ENCODE measurements at regions not wholly inside any gene's neighbourhood (a gene's known extent, or its start where the extent isn't known, plus 50 kb on each side); places are given as distances from the start of the nearest gene placed in this dataset.

DNA sequence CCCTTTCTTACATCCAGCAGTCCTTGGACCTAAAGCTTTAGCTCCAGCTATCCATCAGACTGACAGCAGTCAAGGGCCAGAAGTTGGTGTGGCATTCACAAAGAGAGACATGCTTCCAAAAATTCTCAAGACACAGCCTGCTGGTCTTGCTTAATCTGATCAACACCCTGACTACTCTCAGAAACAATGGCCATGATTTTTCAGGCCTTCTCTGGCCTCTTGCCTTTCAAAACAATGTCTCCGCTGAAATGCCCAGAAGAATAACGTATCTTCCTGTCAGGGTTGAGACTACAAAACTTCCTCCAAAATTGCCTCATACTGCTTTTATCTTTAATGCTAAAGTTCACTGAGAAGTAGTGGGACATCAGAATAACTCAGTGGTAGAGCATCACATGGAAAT is 205.4 kb upstream of the SETMAR start:
- no peaks in the 10 kb centered on the region for H3K9me3 ChIP-seq
- 68% methylated on average over 2 of the region's 2 CpGs for WGBS
- no peak overlapping the region for H3K4me3 ChIP-seq
- TF ChIP-seq, protein P1, sequence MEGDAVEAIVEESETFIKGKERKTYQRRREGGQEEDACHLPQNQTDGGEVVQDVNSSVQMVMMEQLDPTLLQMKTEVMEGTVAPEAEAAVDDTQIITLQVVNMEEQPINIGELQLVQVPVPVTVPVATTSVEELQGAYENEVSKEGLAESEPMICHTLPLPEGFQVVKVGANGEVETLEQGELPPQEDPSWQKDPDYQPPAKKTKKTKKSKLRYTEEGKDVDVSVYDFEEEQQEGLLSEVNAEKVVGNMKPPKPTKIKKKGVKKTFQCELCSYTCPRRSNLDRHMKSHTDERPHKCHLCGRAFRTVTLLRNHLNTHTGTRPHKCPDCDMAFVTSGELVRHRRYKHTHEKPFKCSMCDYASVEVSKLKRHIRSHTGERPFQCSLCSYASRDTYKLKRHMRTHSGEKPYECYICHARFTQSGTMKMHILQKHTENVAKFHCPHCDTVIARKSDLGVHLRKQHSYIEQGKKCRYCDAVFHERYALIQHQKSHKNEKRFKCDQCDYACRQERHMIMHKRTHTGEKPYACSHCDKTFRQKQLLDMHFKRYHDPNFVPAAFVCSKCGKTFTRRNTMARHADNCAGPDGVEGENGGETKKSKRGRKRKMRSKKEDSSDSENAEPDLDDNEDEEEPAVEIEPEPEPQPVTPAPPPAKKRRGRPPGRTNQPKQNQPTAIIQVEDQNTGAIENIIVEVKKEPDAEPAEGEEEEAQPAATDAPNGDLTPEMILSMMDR (IDR thresholded peaks at IDR 0.05): no peak
- TF ChIP-seq POLR2AphosphoS5 (IDR thresholded peaks at IDR 0.05) (no peak), EP300 (IDR thresholded peaks at IDR 0.05) (no peak), POLR2A (IDR thresholded peaks at IDR 0.05) (no peak)
- no peak for DNase-seq (ENCODE audit: low spot score in 2 of 2)
- no peaks in the 10 kb centered on the region for H3K27me3 ChIP-seq
- H3K27ac ChIP-seq: no peak overlapping the region
- no peaks in the 10 kb centered on the region for H3K36me3 ChIP-seq
- H3K4me1 ChIP-seq: no peaks in the 10 kb centered on the region

DNA sequence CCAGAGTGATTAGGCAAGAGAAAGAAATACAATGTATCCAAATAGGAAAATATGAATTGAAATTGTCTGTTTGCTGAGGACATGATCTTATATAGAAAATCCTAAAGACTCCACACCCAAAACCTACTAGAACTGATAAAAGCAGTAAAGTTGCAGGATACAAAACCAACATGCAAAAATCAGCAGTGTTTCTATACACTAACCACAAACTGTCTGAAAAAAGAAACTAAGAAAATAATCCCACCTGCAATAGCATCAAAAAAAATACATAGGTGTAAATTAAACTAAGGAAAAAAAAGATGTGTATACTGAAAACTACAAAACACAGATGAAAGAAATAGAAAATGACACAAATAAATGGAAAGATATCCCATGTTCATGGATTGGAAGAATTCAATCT is 203.6 kb upstream of the SETMAR start:
- Histone ChIP-seq H3K4me1 (no peaks in the 10 kb centered on the region), H3K27ac (no peak overlapping the region), H3K36me3 (no peaks in the 10 kb centered on the region), H3K4me3 (no peak overlapping the region), H3K9me3 (no peaks in the 10 kb centered on the region), H3K27me3 (no peaks in the 10 kb centered on the region)
- no peak for DNase-seq (ENCODE audit: low spot score in 2 of 2)
- TF ChIP-seq POLR2AphosphoS5 (IDR thresholded peaks at IDR 0.05) (no peak), POLR2A (IDR thresholded peaks at IDR 0.05) (no peak), EP300 (IDR thresholded peaks at IDR 0.05) (no peak)
- TF ChIP-seq, protein P1 (IDR thresholded peaks at IDR 0.05): no peak

DNA sequence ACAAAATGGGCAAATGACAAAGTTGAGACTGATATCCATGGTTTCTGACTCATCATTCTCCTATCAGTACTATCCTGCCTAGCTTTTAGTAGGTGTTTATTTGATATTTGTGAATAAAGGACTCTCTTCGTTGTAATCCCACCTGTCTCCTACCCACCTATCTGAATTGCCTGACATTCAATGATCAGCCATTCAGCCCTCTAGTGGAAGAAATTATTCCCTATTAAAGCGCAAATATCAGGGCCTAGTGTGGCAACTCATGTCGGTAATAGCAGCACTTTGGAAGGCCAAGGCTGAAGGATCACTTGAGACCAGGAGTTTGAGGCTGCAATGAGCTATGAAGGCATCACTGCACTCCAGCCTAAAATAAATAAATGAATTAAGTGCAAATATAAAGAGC is 195.7 kb upstream of the SETMAR start:
- no peak for DNase-seq (ENCODE audit: low spot score in 2 of 2)
- H3K27ac ChIP-seq: no peak overlapping the region
- H3K36me3 ChIP-seq: no peaks in the 10 kb centered on the region
- no peaks in the 10 kb centered on the region for H3K27me3 ChIP-seq
- H3K4me3 ChIP-seq: no peak overlapping the region
- TF ChIP-seq, protein P1 (IDR thresholded peaks at IDR 0.05): no peak
- TF ChIP-seq POLR2A (IDR thresholded peaks at IDR 0.05) (no peak), EP300 (IDR thresholded peaks at IDR 0.05) (no peak), POLR2AphosphoS5 (IDR thresholded peaks at IDR 0.05) (no peak)
- 82% methylated on average over 3 of the region's 3 CpGs for WGBS
- H3K4me1 ChIP-seq: no peaks in the 10 kb centered on the region
- no peaks in the 10 kb centered on the region for H3K9me3 ChIP-seq

DNA sequence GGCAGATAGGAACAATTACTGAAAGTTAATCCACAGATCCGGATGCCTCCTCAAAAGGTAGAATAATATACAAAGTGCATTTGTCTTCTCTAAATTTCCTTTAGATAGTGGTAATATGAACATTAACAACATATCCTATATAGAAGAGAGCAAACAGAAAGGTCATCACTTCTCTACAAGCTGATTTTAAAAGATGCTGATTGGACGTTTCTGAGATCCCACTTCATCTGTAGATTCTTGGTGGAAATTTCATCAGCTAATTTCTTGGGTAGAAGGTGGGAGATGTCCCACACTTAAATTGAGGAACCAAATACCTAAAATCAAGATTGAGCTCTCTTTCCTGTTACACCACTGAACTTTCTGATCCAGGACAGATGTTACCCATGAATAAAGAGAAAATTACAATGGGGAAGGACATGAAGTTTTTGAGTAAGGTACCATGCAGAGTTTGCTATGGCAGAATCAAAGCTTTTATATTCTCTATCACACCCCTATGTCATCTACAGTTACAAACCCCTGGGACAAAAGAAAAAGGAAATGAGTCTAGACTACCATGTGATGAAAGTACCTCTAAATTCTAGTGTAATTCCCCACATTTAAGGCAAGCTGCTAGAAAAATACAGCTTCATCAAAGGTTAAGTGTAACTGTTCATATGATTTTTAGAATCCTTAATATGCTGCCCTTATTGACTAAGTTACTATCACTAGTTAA is 189.2 kb upstream of the SETMAR start:
- Histone ChIP-seq H3K4me3 (no peak overlapping the region), H3K9me3 (no peaks in the 10 kb centered on the region), H3K27me3 (no peaks in the 10 kb centered on the region), H3K4me1 (no peaks in the 10 kb centered on the region), H3K36me3 (no peaks in the 10 kb centered on the region), H3K27ac (no peak overlapping the region)
- no peak for DNase-seq (ENCODE audit: low spot score in 2 of 2)
- TF ChIP-seq EP300 (IDR thresholded peaks at IDR 0.05) (no peak), POLR2AphosphoS5 (IDR thresholded peaks at IDR 0.05) (no peak), POLR2A (IDR thresholded peaks at IDR 0.05) (no peak)
- TF ChIP-seq, protein P1 (IDR thresholded peaks at IDR 0.05): no peak
- 77% methylated on average over 2 of the region's 2 CpGs for WGBS

DNA sequence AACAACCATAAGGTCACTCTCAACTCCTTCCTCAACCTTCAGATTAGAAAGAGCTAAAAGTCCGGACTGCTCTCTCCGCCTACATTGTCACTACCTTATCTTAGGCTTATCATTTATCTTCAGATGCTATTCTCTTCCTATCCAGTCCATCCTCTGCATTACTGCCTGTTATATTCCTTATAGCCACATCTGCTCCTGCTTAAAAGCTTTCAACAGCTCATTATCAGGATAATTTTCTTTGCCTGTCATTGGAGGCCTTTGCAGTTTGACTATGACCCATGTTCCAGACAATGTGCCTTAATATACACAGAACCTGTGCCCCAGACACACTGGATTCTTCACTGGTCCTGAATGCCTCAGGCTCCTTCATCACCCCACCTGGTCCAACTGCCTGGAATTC is 184.1 kb upstream of the SETMAR start:
- Histone ChIP-seq H3K4me1 (no peaks in the 10 kb centered on the region), H3K9me3 (no peaks in the 10 kb centered on the region), H3K27me3 (no peaks in the 10 kb centered on the region), H3K36me3 (no peaks in the 10 kb centered on the region), H3K4me3 (no peak overlapping the region), H3K27ac (no peak overlapping the region)
- 82% methylated on average over 2 of the region's 2 CpGs for WGBS
- no peak for DNase-seq (ENCODE audit: low spot score in 2 of 2)
- TF ChIP-seq, protein P1 (IDR thresholded peaks at IDR 0.05): no peak
- TF ChIP-seq POLR2AphosphoS5 (IDR thresholded peaks at IDR 0.05) (no peak), POLR2A (IDR thresholded peaks at IDR 0.05) (no peak), EP300 (IDR thresholded peaks at IDR 0.05) (no peak)

All from suprapubic skin (tissue), 4 donors.